ENCODE measurements at regions not wholly inside any gene's neighbourhood (a gene's known extent, or its start where the extent isn't known, plus 50 kb on each side); places are given as distances from the start of the nearest gene placed in this dataset.

- Histone ChIP-seq H3K79me2 (ENCODE audit: insufficient read depth, low read depth, low read length) (no peaks in the 10 kb centered on the region), H3K9me3 (ENCODE audit: low read length) (no peaks in the 10 kb centered on the region), H3K4me1 (ENCODE audit: insufficient read depth, low read length, poor library complexity, severe bottlenecking) (no peaks in the 10 kb centered on the region), H3K9me2 (ENCODE audit: insufficient read depth, low read length) (no peaks in the 10 kb centered on the region), H3K4me2 (ENCODE audit: low read length) (no peak overlapping the region), H3K4me3 (ENCODE audit: low read depth, low read length, poor library complexity, severe bottlenecking) (no peak overlapping the region), H3K27ac (ENCODE audit: low read depth, low read length, poor library complexity, severe bottlenecking) (no peak overlapping the region), H2AFZ (ENCODE audit: low read length) (no peak overlapping the region), H3K36me3 (ENCODE audit: insufficient read depth, low read length) (no peaks in the 10 kb centered on the region), H4K20me1 (ENCODE audit: insufficient read depth, low read length) (no peaks in the 10 kb centered on the region)
- BruUV-seq (replicated peaks) = no TSS peak
- CTCF ChIA-PET (ENCODE audit: unreplicated experiment) = no interaction called here
- intact Hi-C loops (cut with micrococcal nuclease; ENCODE audit: unreplicated experiment) = no loop called here
- TF ChIP-seq EZH2phosphoT487 (IDR thresholded peaks at IDR 0.05; ENCODE audit: borderline replicate concordance, low read depth, low read length) (no peak), CTCF (conservative IDR thresholded peaks at IDR 0.05; ENCODE audit: low read length) (no peak)
- no peak for DNase-seq (ENCODE audit: low spot score)
- POLR2A ChIA-PET = no interaction called here
Observed at GRCh38 chr1:193951984-193952383, 765.6 kb upstream of the B3GALT2 start.

DNA sequence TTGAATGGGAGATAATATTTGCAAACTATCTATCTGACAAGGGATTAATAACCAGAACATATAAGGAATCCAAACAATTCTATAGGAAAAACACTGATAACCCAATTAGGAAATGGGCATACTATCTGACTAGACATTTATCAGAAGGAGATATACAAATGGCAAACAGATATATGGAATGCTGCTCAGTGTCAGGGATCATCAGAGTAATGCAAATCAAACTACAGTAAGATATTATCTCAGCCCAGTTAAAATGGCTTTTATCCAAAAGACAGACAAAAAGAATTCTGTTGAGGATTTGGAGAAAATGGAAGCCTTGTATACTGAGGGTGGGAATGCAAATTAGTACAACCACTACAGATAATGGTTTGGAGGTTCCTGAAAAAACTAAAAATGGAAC is 758.0 kb upstream of the B3GALT2 start:
- Histone ChIP-seq H2AFZ (ENCODE audit: low read length) (no peak overlapping the region), H3K79me2 (ENCODE audit: insufficient read depth, low read depth, low read length) (no peaks in the 10 kb centered on the region), H3K36me3 (ENCODE audit: insufficient read depth, low read length) (no peaks in the 10 kb centered on the region), H3K9me3 (ENCODE audit: low read length) (no peaks in the 10 kb centered on the region), H3K9me2 (ENCODE audit: insufficient read depth, low read length) (no peaks in the 10 kb centered on the region), H3K27ac (ENCODE audit: low read depth, low read length, poor library complexity, severe bottlenecking) (no peak overlapping the region), H3K4me1 (ENCODE audit: insufficient read depth, low read length, poor library complexity, severe bottlenecking) (no peaks in the 10 kb centered on the region), H3K4me2 (ENCODE audit: low read length) (no peak overlapping the region), H4K20me1 (ENCODE audit: insufficient read depth, low read length) (no peaks in the 10 kb centered on the region), H3K4me3 (ENCODE audit: low read depth, low read length, poor library complexity, severe bottlenecking) (no peak overlapping the region)
- POLR2A ChIA-PET = no interaction called here
- DNase-seq (ENCODE audit: low spot score) = no peak
- CTCF ChIA-PET (ENCODE audit: unreplicated experiment) = no interaction called here
- BruUV-seq (replicated peaks) = no TSS peak
- no peak for TF ChIP-seq CTCF (conservative IDR thresholded peaks at IDR 0.05; ENCODE audit: low read length)
- no peak for TF ChIP-seq EZH2phosphoT487 (IDR thresholded peaks at IDR 0.05; ENCODE audit: borderline replicate concordance, low read depth, low read length)
- intact Hi-C loops (cut with micrococcal nuclease; ENCODE audit: unreplicated experiment) = no loop called here

DNA sequence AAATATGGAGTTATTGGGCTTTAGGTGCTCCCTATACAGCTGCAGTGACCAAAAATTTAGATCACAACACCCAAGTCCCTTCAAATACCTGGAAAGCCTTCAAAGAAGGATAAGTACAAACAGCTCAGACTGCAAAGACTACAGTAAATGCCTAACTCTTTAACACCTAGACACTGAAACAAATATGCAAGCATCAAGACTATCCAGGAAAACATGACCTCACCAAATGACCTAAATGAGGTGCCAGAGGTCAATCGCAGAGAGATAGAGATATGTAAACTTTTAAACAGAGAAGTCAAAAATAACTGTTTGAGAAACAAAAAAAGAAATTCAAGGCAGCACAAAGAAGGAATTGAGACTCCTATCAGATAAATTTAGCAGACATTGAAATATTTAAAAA is 753.8 kb upstream of the B3GALT2 start:
- Histone ChIP-seq H3K79me2 (ENCODE audit: insufficient read depth, low read depth, low read length) (no peaks in the 10 kb centered on the region), H3K27ac (ENCODE audit: low read depth, low read length, poor library complexity, severe bottlenecking) (no peak overlapping the region), H4K20me1 (ENCODE audit: insufficient read depth, low read length) (no peaks in the 10 kb centered on the region), H3K9me3 (ENCODE audit: low read length) (no peaks in the 10 kb centered on the region), H3K4me3 (ENCODE audit: low read depth, low read length, poor library complexity, severe bottlenecking) (no peak overlapping the region), H3K4me2 (ENCODE audit: low read length) (no peak overlapping the region), H2AFZ (ENCODE audit: low read length) (no peak overlapping the region), H3K4me1 (ENCODE audit: insufficient read depth, low read length, poor library complexity, severe bottlenecking) (no peaks in the 10 kb centered on the region), H3K9me2 (ENCODE audit: insufficient read depth, low read length) (no peaks in the 10 kb centered on the region), H3K36me3 (ENCODE audit: insufficient read depth, low read length) (no peaks in the 10 kb centered on the region)
- DNase-seq (ENCODE audit: low spot score) = no peak
- BruUV-seq (replicated peaks) = no TSS peak
- intact Hi-C loops (cut with micrococcal nuclease; ENCODE audit: unreplicated experiment) = no loop called here
- ChIA-PET CTCF (ENCODE audit: unreplicated experiment) (no interaction called here), POLR2A (interaction anchor here (1.0 to 1.2 kb wide), 2 partner anchors 8 to 198 kb away, joined by 3 to 4 read pairs; no protein-coding TSS in a partner anchor)
- TF ChIP-seq EZH2phosphoT487 (IDR thresholded peaks at IDR 0.05; ENCODE audit: borderline replicate concordance, low read depth, low read length) = no peak
